GM18858 (cell line): ENCODE measurements at regions not wholly inside any gene's neighbourhood (a gene's known extent, or its start where the extent isn't known, plus 50 kb on each side); places are given as distances from the start of the nearest gene placed in this dataset.
"Not testable (repeated sequence)": the region's sequence is repeated elsewhere in the genome, so short reads cannot be mapped to it uniquely, and the experiment has no call there.

Experiments
- ATAC-seq: cut with Tn5 transposase; IDR thresholded peaks from one replicate; pipeline ENCODE4 v1.9.1; 2021; ENCODE audit not compliant: unreplicated experiment

GRCh38 chr2:131639001-131639620 lies 111.4 kb downstream of the CCDC74A start:
- not testable (repeated sequence) for ATAC-seq

- ATAC-seq = no peak
Observed at GRCh38 chr2:131641414-131642206, 113.9 kb downstream of the CCDC74A start.

- not testable (repeated sequence) for ATAC-seq
Observed at GRCh38 chr2:131643180-131643579, 115.5 kb downstream of the CCDC74A start.

GRCh38 chr2:131645177-131645765 lies 117.6 kb downstream of the CCDC74A start:
- no peak for ATAC-seq

GRCh38 chr2:131646220-131646619 lies 118.5 kb downstream of the CCDC74A start:
- ATAC-seq = not testable (repeated sequence)

GRCh38 chr2:131646669-131647297 lies 119.1 kb downstream of the CCDC74A start:
- no peak for ATAC-seq

GRCh38 chr2:131648565-131648964 lies 120.9 kb downstream of the CCDC74A start:
- not testable (repeated sequence) for ATAC-seq

- not testable (repeated sequence) for ATAC-seq
Observed at GRCh38 chr2:131652246-131652645, 124.6 kb downstream of the CCDC74A start.

GRCh38 chr2:131654107-131654506 lies 126.4 kb downstream of the CCDC74A start:
- not testable (repeated sequence) for ATAC-seq

GRCh38 chr2:131656816-131657633 lies 129.3 kb downstream of the CCDC74A start:
- ATAC-seq = no peak

GRCh38 chr2:131657895-131658768 lies 130.4 kb downstream of the CCDC74A start:
- ATAC-seq = no peak

- no peak for ATAC-seq
Observed at GRCh38 chr2:131658769-131659131, 131.1 kb downstream of the CCDC74A start.

GRCh38 chr2:131659168-131659572 lies 131.5 kb downstream of the CCDC74A start:
- no peak for ATAC-seq

- not testable (repeated sequence) for ATAC-seq
Observed at GRCh38 chr2:131661101-131661782, 133.6 kb downstream of the CCDC74A start.

- ATAC-seq = not testable (repeated sequence)
Observed at GRCh38 chr2:131661884-131662535, 134.3 kb downstream of the CCDC74A start.

- not testable (repeated sequence) for ATAC-seq
Observed at GRCh38 chr2:131663501-131663900, 135.8 kb downstream of the CCDC74A start.

- not testable (repeated sequence) for ATAC-seq
Observed at GRCh38 chr2:131665716-131666115, 138.0 kb downstream of the CCDC74A start.

- ATAC-seq = not testable (repeated sequence)
Observed at GRCh38 chr2:131668794-131669540, 141.3 kb downstream of the CCDC74A start.
